SK-N-SH treated with all-trans-retinoic acid at 6 μM for 48 hours (cell line): ENCODE measurements at regions not wholly inside any gene's neighbourhood (a gene's known extent, or its start where the extent isn't known, plus 50 kb on each side); places are given as distances from the start of the nearest gene placed in this dataset.
"Not testable (repeated sequence)": the region's sequence is repeated elsewhere in the genome, so short reads cannot be mapped to it uniquely, and the experiment has no call there.

ENCODE experiments used
- ESRRG ChIP-seq: fragments of 250-450 bp; sonication (Bioruptor Pico); IDR thresholded peaks from 2 replicates; pipeline ENCODE4 v1.6.1; 2021; ENCODE audit warnings: mild to moderate bottlenecking
- GLIS3 ChIP-seq: fragments of 250-450 bp; sonication (Bioruptor Pico); IDR thresholded peaks from 2 replicates; pipeline ENCODE4 v1.5.0; 2020; ENCODE audit warnings: mild to moderate bottlenecking, moderate library complexity
- ISL1 ChIP-seq: fragments of 250-450 bp; sonication (Bioruptor Pico); IDR thresholded peaks from 2 replicates; pipeline ENCODE4 v2.1.2; 2022; ENCODE audit warnings: mild to moderate bottlenecking, moderate library complexity
- PATZ1 ChIP-seq: fragments of 250-450 bp; sonication (Bioruptor Pico); IDR thresholded peaks from 2 replicates; pipeline ENCODE4 v1.8.0; 2020; ENCODE audit warnings: mild to moderate bottlenecking, moderate library complexity, borderline replicate concordance
- TCF4 ChIP-seq: fragments of 250-450 bp; sonication (Bioruptor Pico); IDR thresholded peaks from 2 replicates; pipeline ENCODE4 v1.8.0; 2021; ENCODE audit warnings: mild to moderate bottlenecking, moderate library complexity, borderline replicate concordance
- TOX ChIP-seq: fragments of 250-450 bp; sonication (Bioruptor Pico); IDR thresholded peaks from 2 replicates; pipeline ENCODE4 v1.8.0; 2021; ENCODE audit warnings: mild to moderate bottlenecking, moderate library complexity, borderline replicate concordance
- ZC3H10 ChIP-seq: fragments of 250-450 bp; sonication (Bioruptor Pico); IDR thresholded peaks from 2 replicates; pipeline ENCODE4 v1.5.1; 2021; ENCODE audit warnings: mild to moderate bottlenecking, moderate library complexity
- ZFP3 ChIP-seq: fragments of 250-450 bp; sonication (Bioruptor Pico); IDR thresholded peaks from 2 replicates; pipeline ENCODE4 v1.5.0; 2020; ENCODE audit warnings: mild to moderate bottlenecking, moderate library complexity
- ZFP30 ChIP-seq: fragments of 450-650 bp; formaldehyde crosslinking; IDR thresholded peaks from 2 replicates; pipeline ENCODE4 v1.5.0; 2022; ENCODE audit warnings: mild to moderate bottlenecking, moderate library complexity
- ZNF70 ChIP-seq: fragments of 450-650 bp; formaldehyde crosslinking; IDR thresholded peaks from 2 replicates; pipeline ENCODE4 v1.5.0; 2020; ENCODE audit warnings: mild to moderate bottlenecking, moderate library complexity
- ZNF8 ChIP-seq: fragments of 450-650 bp; formaldehyde crosslinking; IDR thresholded peaks from 2 replicates; pipeline ENCODE4 v1.5.0; 2020; ENCODE audit warnings: mild to moderate bottlenecking, moderate library complexity
- TF ChIP-seq, protein P1 (sequence below): fragments of 250-450 bp; sonication (Bioruptor Pico); IDR thresholded peaks from 2 replicates; pipeline ENCODE4 v1.5.0; 2020; ENCODE audit warnings: mild to moderate bottlenecking, moderate library complexity
- TF ChIP-seq, protein P2 (sequence below): fragments of 250-450 bp; sonication (Bioruptor Pico); IDR thresholded peaks from 2 replicates; pipeline ENCODE4 v1.5.1; 2020; ENCODE audit warnings: low read depth, mild to moderate bottlenecking, moderate library complexity

DNA sequence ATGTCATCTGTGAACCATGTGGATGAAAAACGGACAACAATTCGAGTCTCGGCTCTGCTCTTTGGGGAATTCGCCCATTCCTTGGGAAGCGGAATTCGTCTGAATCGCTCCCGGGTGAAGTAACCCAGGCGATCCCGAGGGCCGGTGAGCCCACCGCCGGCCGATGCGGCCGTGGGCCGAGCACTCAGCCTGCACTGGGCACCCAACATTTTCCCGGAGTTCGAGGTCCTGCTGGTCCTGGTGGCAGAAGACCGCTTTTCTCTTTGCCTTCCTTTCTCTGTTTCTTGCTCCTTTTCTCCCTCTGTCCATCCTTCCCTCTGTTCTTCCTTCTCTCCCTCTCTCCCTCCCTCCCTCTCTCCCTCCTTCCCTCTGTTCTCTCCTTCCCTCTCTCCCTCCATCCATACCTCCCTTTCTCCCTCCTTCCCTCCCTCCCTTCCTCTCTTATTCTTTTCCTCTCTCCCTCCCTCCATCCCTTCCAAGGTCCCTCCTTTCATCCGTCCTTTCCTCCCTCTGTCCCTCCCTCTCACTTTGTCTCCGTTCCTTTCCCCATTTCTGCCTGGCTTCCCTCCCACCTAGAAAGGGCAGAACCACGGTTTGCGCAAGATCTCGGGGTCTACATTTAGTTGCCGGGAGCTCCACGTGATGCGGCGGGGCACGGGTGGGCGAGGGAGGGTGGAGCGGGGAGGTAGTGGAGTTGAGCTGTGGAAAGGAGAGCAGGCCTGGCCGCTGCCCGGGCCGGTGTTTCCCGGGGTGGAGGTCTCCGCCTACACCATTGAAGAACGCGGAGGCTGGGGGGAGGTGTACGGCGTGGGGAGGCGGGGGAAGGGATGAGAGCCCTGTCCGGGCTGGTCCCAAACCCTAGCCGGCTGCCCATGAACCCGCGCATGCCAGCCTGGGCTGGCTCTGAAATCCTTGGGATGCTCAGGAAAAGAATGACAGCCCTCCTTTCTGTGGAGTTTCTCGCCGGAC is 363.8 kb upstream of the DEFB115 start:
- TF ChIP-seq ZC3H10; ESRRG (CRISPR knock-in tag); ZNF8 (CRISPR knock-in tag); ZFP30 (CRISPR knock-in tag); TOX (CRISPR knock-in tag); GLIS3 (CRISPR knock-in tag); ISL1 (CRISPR knock-in tag); TCF4 (CRISPR knock-in tag); ZNF70; PATZ1 (CRISPR knock-in tag); ZFP3 (CRISPR knock-in tag): not testable (repeated sequence)
- TF ChIP-seq, protein P1, sequence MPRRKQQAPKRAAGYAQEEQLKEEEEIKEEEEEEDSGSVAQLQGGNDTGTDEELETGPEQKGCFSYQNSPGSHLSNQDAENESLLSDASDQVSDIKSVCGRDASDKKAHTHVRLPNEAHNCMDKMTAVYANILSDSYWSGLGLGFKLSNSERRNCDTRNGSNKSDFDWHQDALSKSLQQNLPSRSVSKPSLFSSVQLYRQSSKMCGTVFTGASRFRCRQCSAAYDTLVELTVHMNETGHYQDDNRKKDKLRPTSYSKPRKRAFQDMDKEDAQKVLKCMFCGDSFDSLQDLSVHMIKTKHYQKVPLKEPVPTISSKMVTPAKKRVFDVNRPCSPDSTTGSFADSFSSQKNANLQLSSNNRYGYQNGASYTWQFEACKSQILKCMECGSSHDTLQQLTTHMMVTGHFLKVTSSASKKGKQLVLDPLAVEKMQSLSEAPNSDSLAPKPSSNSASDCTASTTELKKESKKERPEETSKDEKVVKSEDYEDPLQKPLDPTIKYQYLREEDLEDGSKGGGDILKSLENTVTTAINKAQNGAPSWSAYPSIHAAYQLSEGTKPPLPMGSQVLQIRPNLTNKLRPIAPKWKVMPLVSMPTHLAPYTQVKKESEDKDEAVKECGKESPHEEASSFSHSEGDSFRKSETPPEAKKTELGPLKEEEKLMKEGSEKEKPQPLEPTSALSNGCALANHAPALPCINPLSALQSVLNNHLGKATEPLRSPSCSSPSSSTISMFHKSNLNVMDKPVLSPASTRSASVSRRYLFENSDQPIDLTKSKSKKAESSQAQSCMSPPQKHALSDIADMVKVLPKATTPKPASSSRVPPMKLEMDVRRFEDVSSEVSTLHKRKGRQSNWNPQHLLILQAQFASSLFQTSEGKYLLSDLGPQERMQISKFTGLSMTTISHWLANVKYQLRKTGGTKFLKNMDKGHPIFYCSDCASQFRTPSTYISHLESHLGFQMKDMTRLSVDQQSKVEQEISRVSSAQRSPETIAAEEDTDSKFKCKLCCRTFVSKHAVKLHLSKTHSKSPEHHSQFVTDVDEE (CRISPR knock-in tag), result not testable (repeated sequence)
- TF ChIP-seq, protein P2, sequence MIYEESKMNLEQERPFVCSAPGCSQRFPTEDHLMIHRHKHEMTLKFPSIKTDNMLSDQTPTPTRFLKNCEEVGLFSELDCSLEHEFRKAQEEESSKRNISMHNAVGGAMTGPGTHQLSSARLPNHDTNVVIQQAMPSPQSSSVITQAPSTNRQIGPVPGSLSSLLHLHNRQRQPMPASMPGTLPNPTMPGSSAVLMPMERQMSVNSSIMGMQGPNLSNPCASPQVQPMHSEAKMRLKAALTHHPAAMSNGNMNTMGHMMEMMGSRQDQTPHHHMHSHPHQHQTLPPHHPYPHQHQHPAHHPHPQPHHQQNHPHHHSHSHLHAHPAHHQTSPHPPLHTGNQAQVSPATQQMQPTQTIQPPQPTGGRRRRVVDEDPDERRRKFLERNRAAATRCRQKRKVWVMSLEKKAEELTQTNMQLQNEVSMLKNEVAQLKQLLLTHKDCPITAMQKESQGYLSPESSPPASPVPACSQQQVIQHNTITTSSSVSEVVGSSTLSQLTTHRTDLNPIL (CRISPR knock-in tag), result not testable (repeated sequence)
